ENCODE measurements at regions not wholly inside any gene's neighbourhood (a gene's known extent, or its start where the extent isn't known, plus 50 kb on each side); places are given as distances from the start of the nearest gene placed in this dataset.

DNA sequence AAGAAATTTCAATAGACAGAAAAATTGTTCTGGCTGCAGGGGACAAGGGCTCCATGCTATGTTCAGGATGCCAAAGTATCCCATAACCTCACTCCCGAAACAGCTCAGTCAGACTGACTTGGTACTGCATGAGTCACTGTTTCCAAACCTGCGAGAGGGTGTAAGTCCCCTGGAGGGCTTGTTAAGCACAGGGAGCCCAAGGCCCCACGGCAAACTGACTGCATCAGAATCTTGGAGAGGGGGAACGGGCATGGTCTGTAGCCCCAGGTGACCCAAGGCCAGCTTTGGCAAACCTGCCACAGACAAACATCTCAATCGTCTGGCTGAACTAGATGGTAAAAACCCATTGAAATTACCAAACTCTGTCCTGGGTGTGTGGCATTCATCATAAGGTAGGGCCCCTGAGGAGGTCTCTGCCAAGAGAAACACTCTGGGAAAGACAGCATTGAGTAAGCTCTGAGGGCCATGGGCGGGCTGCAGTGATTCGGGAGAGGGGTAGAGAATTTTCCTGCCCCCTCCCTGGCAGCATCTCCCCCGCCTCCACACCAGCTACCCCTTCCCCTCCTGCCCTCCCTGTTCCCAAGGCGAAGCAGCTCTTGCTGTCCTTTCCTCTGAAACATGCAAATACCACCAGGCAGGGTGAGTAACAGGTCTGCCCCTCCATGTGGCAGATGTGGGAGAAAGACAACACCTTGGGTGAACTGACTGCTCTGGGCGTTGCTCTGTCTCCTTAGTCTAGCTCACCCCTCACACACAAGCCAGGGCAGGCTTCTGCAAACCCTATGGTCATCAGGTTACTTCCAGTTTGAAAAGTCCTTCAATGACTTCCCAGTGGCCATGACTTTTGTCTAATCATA is 274.7 kb upstream of the SIX2 start:
- TF ChIP-seq POLR2AphosphoS5 (IDR thresholded peaks at IDR 0.05) (no peak), POLR2A (IDR thresholded peaks at IDR 0.05) (no peak), EP300 (IDR thresholded peaks at IDR 0.05) (no peak)

Measured in suprapubic skin (tissue), 4 donors.